ENCODE measurements at regions not wholly inside any gene's neighbourhood (a gene's known extent, or its start where the extent isn't known, plus 50 kb on each side); places are given as distances from the start of the nearest gene placed in this dataset.

DNA sequence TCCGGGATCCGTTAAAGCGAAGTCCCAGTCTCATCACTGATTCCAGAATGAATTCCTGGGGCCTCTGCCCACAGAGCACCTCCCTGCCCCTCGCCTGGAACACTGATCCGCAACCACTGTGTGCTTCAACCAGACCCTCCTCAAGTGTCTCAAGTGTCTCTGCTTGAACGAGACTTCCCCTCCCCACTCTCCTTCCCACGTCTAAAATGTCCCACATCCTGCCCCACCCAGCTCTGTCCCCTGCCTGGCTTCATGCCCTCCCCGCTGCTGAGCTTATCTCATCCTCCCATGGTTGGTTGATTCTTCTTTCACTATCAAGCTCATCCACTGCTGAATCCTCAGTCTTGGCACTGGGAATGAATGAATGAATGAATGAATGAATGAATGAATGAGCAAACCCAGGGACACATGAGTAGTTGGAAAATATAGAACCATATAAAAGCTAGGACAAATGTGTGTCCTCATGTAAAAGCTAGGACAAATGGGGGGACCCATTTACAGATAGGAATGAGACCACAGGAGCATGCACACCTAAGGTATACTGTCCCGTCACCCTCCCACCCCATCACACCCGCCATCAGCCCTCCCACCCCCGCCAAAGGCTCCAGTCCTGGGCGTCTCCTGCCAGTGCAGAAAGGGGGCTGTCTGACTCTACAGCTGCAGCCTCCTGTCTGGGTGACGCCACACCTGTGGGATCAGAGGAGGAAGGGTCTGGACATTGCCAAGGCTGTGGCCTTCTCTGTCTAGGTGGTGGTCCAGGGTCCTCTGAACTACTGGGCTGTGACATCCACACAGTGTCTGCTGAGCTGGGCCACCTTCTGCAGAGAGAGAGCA is 71.4 kb upstream of the LINC01488 start:
- H3K4me3 ChIP-seq (ENCODE audit: low read depth, low read length): no peak overlapping the region
- TF ChIP-seq, protein P1, sequence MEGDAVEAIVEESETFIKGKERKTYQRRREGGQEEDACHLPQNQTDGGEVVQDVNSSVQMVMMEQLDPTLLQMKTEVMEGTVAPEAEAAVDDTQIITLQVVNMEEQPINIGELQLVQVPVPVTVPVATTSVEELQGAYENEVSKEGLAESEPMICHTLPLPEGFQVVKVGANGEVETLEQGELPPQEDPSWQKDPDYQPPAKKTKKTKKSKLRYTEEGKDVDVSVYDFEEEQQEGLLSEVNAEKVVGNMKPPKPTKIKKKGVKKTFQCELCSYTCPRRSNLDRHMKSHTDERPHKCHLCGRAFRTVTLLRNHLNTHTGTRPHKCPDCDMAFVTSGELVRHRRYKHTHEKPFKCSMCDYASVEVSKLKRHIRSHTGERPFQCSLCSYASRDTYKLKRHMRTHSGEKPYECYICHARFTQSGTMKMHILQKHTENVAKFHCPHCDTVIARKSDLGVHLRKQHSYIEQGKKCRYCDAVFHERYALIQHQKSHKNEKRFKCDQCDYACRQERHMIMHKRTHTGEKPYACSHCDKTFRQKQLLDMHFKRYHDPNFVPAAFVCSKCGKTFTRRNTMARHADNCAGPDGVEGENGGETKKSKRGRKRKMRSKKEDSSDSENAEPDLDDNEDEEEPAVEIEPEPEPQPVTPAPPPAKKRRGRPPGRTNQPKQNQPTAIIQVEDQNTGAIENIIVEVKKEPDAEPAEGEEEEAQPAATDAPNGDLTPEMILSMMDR (IDR thresholded peaks at IDR 0.05; ENCODE audit: low read depth, low read length): no peak
- no peaks in the 10 kb centered on the region for H3K27me3 ChIP-seq
- no peaks in the 10 kb centered on the region for H3K9me3 ChIP-seq
- no peaks in the 10 kb centered on the region for H3K36me3 ChIP-seq
- DNase-seq: no peak
- no peaks in the 10 kb centered on the region for H3K4me1 ChIP-seq

DNA sequence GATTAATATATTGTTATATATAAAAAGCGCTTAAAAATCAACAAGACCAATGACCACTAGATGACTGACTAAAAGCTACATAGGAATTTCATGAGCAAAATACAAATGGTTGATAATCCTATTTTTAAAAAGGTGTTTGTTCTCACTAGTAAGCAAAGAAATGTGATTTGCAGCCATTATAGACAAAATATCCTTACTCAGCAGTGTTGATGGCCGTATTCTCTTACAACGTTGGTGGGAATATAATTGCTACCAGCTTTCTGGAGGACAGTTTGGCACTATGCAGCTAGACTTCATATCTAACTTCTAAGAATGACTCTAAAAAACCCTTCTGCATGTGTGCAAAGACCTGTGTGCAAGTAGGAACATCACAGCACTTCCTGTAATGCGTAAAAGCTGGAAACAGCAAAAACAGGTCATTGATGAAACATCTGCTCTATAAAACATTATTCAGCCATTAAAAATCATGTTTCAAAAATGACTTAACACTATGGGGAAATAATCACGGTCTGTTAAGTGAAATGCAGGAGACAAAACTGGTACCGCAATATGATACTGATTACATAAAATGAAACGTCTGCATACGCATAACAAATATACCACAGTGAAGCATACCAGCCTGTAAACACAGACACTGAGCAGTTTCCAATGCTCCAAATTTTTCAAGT is 70.1 kb upstream of the LINC01488 start:
- no peaks in the 10 kb centered on the region for H3K36me3 ChIP-seq
- no peaks in the 10 kb centered on the region for H3K27me3 ChIP-seq
- TF ChIP-seq, protein P1 (IDR thresholded peaks at IDR 0.05; ENCODE audit: low read depth, low read length): no peak

DNA sequence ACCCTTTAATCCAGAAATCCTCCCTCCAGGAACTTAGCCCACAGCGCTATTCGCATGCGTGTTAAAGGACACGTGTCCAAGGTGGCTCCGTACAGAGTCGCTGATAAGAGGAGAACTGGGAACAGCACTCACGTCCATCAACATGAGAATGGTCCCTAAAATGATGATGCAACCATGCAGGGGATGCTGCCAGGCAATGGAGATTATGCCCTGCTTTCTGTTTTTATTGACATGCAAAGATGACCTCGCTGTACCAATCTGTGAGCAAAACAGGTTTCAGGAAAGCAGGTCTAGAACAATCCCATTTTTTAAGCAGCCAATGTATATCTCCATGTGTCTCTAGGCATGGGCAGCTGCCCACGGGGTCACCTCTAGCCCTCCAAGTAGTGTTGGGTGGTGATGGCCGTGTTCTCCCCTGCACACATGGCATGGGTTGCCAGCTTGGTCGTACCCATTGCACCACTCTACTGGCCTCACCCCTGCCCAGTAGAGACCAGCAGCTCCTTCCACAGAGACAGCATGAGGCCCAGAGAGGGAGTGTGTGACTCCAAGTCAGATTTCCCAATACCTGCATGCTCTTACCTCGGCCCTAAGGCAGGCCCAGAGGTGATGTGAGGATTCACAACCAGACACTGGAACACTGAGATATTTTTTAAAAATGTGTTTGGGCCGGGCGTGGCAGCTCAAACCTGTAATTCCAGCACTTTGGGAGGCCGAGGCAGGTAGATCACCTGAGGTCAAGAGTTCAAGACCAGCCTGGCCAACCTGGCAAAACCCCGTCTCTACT is 68.3 kb upstream of the LINC01488 start:
- Histone ChIP-seq H3K4me3 (ENCODE audit: low read depth, low read length) (no peak overlapping the region), H3K36me3 (no peaks in the 10 kb centered on the region), H3K27me3 (no peaks in the 10 kb centered on the region), H3K4me1 (no peaks in the 10 kb centered on the region), H3K9me3 (no peaks in the 10 kb centered on the region)
- no peak for DNase-seq
- TF ChIP-seq, protein P1 (IDR thresholded peaks at IDR 0.05; ENCODE audit: low read depth, low read length): no peak

More for the DNA sequence above, 70.1 kb upstream of the LINC01488 start:
- Histone ChIP-seq H3K4me1 (no peaks in the 10 kb centered on the region), H3K9me3 (no peaks in the 10 kb centered on the region), H3K4me3 (ENCODE audit: low read depth, low read length) (no peak overlapping the region)
- DNase-seq: no peak

DNA sequence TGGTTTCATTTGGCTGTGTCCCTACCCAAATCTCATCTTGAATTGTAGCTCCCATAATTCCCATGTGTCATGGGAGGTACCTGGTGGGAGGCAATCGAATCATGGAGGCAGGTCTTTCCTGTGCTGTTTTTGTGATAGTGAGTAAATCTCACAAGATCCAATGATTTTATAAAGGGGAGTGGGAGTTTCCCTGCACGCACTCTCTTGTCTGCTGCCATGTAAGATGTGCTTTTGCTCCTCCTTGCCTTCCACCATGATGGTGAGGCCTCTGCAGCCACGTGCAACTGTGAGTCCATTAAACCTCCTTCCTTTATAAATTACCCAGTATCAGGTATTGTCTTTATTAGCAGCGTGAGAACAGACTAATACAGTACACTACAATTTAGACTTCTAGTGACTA is 67.5 kb upstream of the LINC01488 start:
- Histone ChIP-seq H3K9me3 (no peaks in the 10 kb centered on the region), H3K27me3 (no peaks in the 10 kb centered on the region), H3K4me3 (ENCODE audit: low read depth, low read length) (no peak overlapping the region), H3K36me3 (no peaks in the 10 kb centered on the region), H3K4me1 (no peaks in the 10 kb centered on the region)
- DNase-seq: no peak
- TF ChIP-seq, protein P1 (IDR thresholded peaks at IDR 0.05; ENCODE audit: low read depth, low read length): no peak

DNA sequence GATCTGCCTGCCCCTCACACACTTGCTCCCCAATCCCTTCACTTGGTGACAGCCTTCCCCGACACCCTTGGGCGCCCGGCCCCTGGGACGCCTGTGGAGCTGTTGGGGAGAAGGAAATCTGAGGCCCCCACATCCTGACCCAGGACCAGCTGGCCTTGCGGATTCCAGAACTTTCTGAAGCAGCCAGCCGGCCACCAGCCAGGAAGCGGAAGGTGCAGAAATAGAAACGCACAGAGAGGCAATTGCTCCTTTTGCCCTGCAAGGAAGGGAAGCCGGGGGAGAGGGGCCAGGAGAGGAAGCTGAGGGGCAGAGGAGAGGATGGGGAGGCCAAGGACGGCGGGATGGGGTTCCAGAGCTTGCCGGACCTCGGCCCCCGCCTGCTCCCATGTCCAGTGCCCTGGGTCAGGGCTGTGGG is 66.7 kb upstream of the LINC01488 start:
- H3K4me1 ChIP-seq: no peaks in the 10 kb centered on the region
- H3K36me3 ChIP-seq: no peaks in the 10 kb centered on the region
- TF ChIP-seq, protein P1 (IDR thresholded peaks at IDR 0.05; ENCODE audit: low read depth, low read length): no peak
- no peaks in the 10 kb centered on the region for H3K27me3 ChIP-seq
- H3K9me3 ChIP-seq: no peaks in the 10 kb centered on the region
- no peak overlapping the region for H3K4me3 ChIP-seq (ENCODE audit: low read depth, low read length)
- DNase-seq: no peak

Data from BE2C (cell line).